CD4-positive, alpha-beta T cell (primary cell): ENCODE measurements at regions not wholly inside any gene's neighbourhood (a gene's known extent, or its start where the extent isn't known, plus 50 kb on each side); places are given as distances from the start of the nearest gene placed in this dataset.

ENCODE experiments used
- ATAC-seq: fragments of 200-7000 bp; cut with Tn5 transposase; one replicate; pipeline ENCODE4 v1.10.0; 2022; ENCODE audit warnings: mild to moderate bottlenecking; ENCODE audit not compliant: poor library complexity
- CTCF ChIA-PET: fragments of 350-600 bp; sonication (Branson Sonifier 250); formaldehyde crosslinking; loops from one replicate; lab custom pipeline; 2021; ENCODE audit warnings: antibody characterized with exemption, inconsistent platforms; lab: Charles Lee
- POLR2A ChIA-PET: fragments of 350-600 bp; sonication (Branson Sonifier 250); formaldehyde crosslinking; loops from one replicate; lab custom pipeline; 2021; ENCODE audit warnings: antibody characterized with exemption, inconsistent platforms; lab: Charles Lee
- DNase-seq, 14 experiments: peaks; one replicate each; pipeline ENCODE4 v3.0.0-alpha.2; 2013 to 2020; ENCODE audit warnings: mixed read lengths in 2 of 14
- H3K27ac ChIP-seq, 2 donors: one replicate each; pipeline versions ENCODE4 v1.5.1 to v1.7.0; 2013; ENCODE audit warnings: low read length in 2 of 2, low read depth in 1 of 2, mild to moderate bottlenecking in 1 of 2
- H3K27me3 ChIP-seq, 2 experiments: 1 replicate in 1 of 2; 2 replicates in 1 of 2; pipeline versions ENCODE4 v1.6.1 to v1.7.0; 2013; ENCODE audit warnings: low read length in 2 of 2, control low read depth in 1 of 2, mild to moderate bottlenecking in 1 of 2, moderate library complexity in 1 of 2; ENCODE audit not compliant: insufficient read depth in 2 of 2, control insufficient read depth in 1 of 2
- H3K36me3 ChIP-seq: one replicate; pipeline ENCODE4 v1.6.1; 2013; ENCODE audit warnings: low read length, control low read depth; ENCODE audit not compliant: insufficient read depth
- H3K4me1 ChIP-seq: one replicate; pipeline ENCODE4 v1.6.1; 2013; ENCODE audit warnings: low read length, control low read depth; ENCODE audit not compliant: insufficient read depth
- H3K4me3 ChIP-seq: one replicate; pipeline ENCODE4 v1.5.1; 2013; ENCODE audit warnings: mild to moderate bottlenecking, low read length, moderate library complexity
- H3K9me3 ChIP-seq, 2 experiments: 1 replicate in 1 of 2; 2 replicates in 1 of 2; pipeline versions ENCODE4 v1.6.1 to v1.7.0; 2013; ENCODE audit warnings: low read length in 2 of 2, mild to moderate bottlenecking in 2 of 2, control low read depth in 1 of 2, moderate library complexity in 1 of 2; ENCODE audit not compliant: control insufficient read depth in 1 of 2, insufficient read depth in 1 of 2
- H3K27ac Mint-ChIP-seq: one replicate; pipeline ENCODE4 v1.8.0; 2020; ENCODE audit warnings: mixed read lengths
- H3K27me3 Mint-ChIP-seq: one replicate; pipeline ENCODE4 v1.8.0; 2021; ENCODE audit warnings: mixed read lengths
- H3K36me3 Mint-ChIP-seq: one replicate; pipeline ENCODE4 v1.8.0; 2021; ENCODE audit warnings: low read depth, mixed read lengths
- H3K4me1 Mint-ChIP-seq: one replicate; pipeline ENCODE4 v1.8.0; 2021; ENCODE audit warnings: low read depth, mixed read lengths
- H3K4me3 Mint-ChIP-seq: one replicate; pipeline ENCODE4 v1.8.0; 2020; ENCODE audit warnings: mild to moderate bottlenecking, mixed read lengths
- H3K9me3 Mint-ChIP-seq: one replicate; pipeline ENCODE4 v1.8.0; 2020; ENCODE audit warnings: mixed read lengths
- CTCF ChIP-seq: fragments of 200-600 bp; IDR thresholded peaks from one replicate; pipeline ENCODE4 v1.8.0; 2022; ENCODE audit warnings: antibody characterized with exemption, mild to moderate bottlenecking
- intact Hi-C, 2 experiments: fragments of 100-400 bp; cut with DNase I in 1 of 2; cut with micrococcal nuclease in 1 of 2; formaldehyde crosslinking; loops; one replicate each; pipeline versions ENCODE4 v1.15.1 to v1.9.0; 2023 to 2025; cut with DNase I, micrococcal nuclease

DNA sequence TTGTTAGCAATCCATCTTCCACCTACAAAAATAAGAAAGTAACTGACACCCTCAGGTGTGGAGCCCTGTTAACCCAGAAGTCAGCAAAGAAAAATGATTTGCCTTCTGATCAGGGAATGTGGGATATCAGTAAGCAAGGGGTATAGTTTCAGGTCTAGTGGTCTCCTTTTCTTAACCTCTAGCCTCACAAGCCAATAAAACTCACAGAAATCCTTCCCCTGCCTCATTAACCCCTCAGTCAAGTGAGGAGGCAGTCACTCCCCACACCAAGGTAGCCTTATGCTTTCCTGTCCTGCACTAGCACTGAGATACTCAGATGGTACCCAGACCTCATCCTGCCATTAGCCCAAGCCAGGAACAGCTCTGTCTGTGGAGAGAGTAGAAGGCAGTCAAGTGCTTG, 103.4 kb upstream of the VASH1 start:
- ATAC-seq = no peak
- ChIA-PET CTCF (no interaction called here), POLR2A (no interaction called here)
- no peak for DNase-seq
- Mint-ChIP-seq H3K36me3 (no peaks in the 10 kb centered on the region), H3K4me1 (no peaks in the 10 kb centered on the region), H3K9me3 (no peaks in the 10 kb centered on the region), H3K27me3 (peaks cover 43% of the 10 kb centered on the region), H3K4me3 (no peak overlapping the region), H3K27ac (no peak overlapping the region)
- no peak for TF ChIP-seq CTCF
- Histone ChIP-seq H3K36me3 (no peaks in the 10 kb centered on the region), H3K27ac (no peak overlapping the region), H3K4me1 (no peaks in the 10 kb centered on the region), H3K9me3 (peaks cover 4 to 6% of the 10 kb centered on the region in 2 experiments), H3K4me3 (no peak overlapping the region), H3K27me3 (peaks cover 2 to 21% of the 10 kb centered on the region in 2 experiments)
- intact Hi-C loops = no loop called here

GRCh38 chr14:76662580-76662979, 98.7 kb upstream of the VASH1 start:
- POLR2A ChIA-PET = no interaction called here
- TF ChIP-seq CTCF = no peak
- H3K9me3 ChIP-seq = peaks cover 6 to 7% of the 10 kb centered on the region in 2 experiments
- peaks cover 5 to 9% of the 10 kb centered on the region in 2 experiments for H3K27me3 ChIP-seq
- H3K27ac ChIP-seq = no peak overlapping the region
- no peaks in the 10 kb centered on the region for H3K4me1 Mint-ChIP-seq
- ATAC-seq (no peak), DNase-seq (no peak)
- intact Hi-C loops = no loop called here
- no peak overlapping the region for H3K4me3 Mint-ChIP-seq
- CTCF ChIA-PET = no interaction called here
- H3K36me3 ChIP-seq = no peaks in the 10 kb centered on the region
- no peaks in the 10 kb centered on the region for H3K9me3 Mint-ChIP-seq
- no peak overlapping the region for H3K4me3 ChIP-seq
- no peaks in the 10 kb centered on the region for H3K4me1 ChIP-seq
- peaks cover 45% of the 10 kb centered on the region for H3K27me3 Mint-ChIP-seq
- H3K36me3 Mint-ChIP-seq = no peaks in the 10 kb centered on the region
- H3K27ac Mint-ChIP-seq = no peak overlapping the region

DNA sequence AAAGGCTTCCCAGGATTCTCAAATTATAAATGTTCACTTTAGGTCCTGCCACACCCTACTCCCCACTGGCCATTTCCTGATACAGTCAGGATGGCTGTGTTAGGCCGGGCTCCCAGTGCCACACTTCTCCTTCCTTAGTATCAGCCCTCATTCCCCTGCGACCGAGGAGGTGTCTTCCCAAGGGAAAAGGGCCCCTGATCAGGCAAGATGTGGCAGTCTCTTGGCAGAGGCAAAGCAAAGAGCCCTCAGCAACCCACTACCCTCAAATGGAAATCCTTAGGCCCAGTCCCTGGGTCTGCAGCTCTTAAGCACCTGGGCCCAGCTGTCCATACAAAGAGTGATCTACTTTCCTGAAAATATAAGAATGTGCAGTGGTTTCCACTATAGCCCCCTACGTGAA, 96.5 kb upstream of the VASH1 start:
- ATAC-seq (no peak), DNase-seq (no peak)
- POLR2A ChIA-PET = no interaction called here
- Histone ChIP-seq H3K4me3 (no peak overlapping the region), H3K36me3 (no peaks in the 10 kb centered on the region), H3K27me3 (peaks cover 3 to 9% of the 10 kb centered on the region in 2 experiments), H3K4me1 (no peaks in the 10 kb centered on the region), H3K9me3 (peaks cover 0 to 17% of the 10 kb centered on the region in 2 experiments), H3K27ac (no peak overlapping the region)
- H3K36me3 Mint-ChIP-seq = no peaks in the 10 kb centered on the region
- peaks cover 41% of the 10 kb centered on the region for H3K27me3 Mint-ChIP-seq
- H3K4me1 Mint-ChIP-seq = no peaks in the 10 kb centered on the region
- CTCF ChIA-PET = no interaction called here
- no peak overlapping the region for H3K4me3 Mint-ChIP-seq
- TF ChIP-seq CTCF = no peak
- peaks cover 4% of the 10 kb centered on the region for H3K9me3 Mint-ChIP-seq
- intact Hi-C loops = no loop called here
- no peak overlapping the region for H3K27ac Mint-ChIP-seq
